KBM-7 (cell line): ENCODE measurements at regions not wholly inside any gene's neighbourhood (a gene's known extent, or its start where the extent isn't known, plus 50 kb on each side); places are given as distances from the start of the nearest gene placed in this dataset.
A peak's percentile ranks its signal among the peaks of the same experiment; 100 is the strongest.

Source experiments
- DNase-seq: peaks from one replicate; pipeline ENCODE4 v3.0.0-alpha.2; 2015
- in situ Hi-C: fragments of 300-500 bp; cut with MboI; formaldehyde crosslinking; loops from 2 replicates; pipeline ENCODE4 v1.14.3; 2020; ENCODE audit warnings: low sequenced_read_pairs, low pct_unique_long_range_greater_than_20kb, mixed read lengths

DNA sequence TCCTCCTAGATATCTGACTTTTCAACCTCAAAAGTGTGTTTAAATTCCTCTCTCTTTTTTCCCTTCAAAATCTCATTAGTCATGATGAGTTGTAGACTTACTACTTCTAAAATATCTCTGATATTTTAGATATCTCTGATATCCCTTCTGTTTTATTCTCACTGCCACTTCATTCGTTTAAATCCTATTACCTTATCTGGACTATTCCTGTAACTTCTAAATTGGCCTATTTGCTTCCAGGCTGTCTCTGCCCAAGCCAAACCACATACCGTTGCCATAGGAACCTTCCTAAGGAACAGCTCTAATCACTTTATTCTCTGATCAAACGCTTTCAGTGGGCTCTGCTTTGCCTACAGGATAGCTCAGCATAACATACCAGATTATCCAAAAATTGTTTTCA, 333.1 kb upstream of the CHRM3 start:
- in situ Hi-C loops = no loop called here
- no peak for DNase-seq

DNA sequence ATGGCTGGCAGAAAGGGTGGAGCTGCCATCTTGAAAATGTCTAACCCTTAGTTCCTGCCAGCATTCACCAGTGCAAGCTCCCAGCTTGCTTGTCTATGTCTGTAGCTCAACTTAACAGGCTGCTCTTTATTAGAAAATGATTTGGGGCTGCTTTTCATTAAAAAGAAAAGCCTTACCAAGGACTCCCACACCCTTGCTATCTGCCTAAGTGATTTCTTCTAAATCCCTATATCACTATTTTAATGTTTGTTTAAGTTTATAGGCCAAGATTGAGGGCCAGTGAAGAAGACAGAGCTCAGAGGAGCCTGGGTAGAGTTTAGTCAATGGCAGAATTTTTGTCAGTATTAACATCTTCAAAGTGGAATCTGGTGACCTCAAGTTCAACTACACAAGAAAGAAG, 336.8 kb upstream of the CHRM3 start:
- in situ Hi-C loops = no loop called here
- no peak for DNase-seq

DNA sequence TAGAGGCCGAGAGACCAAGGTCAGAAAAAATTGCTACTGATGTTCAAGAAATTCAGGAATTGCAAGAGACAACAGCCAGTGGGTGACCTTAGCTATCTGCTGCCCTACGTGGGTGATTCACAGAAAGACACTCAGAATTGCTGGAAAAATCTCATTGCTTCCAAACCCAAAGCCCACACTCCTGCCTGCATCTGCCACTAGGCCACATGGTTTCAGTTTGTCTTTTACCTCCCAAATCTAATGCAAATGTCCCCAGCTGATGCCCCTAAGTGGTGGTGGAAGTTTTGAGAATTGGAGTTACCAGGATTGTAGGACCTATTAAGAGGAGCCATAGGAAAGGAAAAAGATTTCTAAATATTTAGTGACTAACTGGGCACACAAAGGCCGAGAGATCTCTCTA, 341.5 kb upstream of the CHRM3 start:
- in situ Hi-C loops = no loop called here
- no peak for DNase-seq

DNA sequence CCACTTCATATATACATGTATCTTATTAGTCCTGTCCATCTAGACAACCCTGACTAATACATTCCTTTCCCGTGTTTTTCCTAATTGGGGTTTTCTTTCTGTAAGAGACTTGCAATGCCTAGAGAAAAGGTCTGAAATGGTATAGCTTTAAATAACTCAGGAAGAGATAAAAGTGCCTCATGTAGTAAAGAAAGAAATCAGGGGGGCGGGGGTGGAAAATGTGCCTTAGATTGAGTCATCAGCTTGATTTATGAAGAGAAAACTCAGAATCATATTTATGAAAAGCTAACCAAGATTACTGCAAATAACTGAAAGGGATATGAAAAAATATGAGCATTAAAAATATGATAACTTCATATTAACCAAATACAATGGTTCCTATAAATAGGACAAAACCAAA, 345.8 kb upstream of the CHRM3 start:
- DNase-seq = no peak
- in situ Hi-C loops = no loop called here

DNA sequence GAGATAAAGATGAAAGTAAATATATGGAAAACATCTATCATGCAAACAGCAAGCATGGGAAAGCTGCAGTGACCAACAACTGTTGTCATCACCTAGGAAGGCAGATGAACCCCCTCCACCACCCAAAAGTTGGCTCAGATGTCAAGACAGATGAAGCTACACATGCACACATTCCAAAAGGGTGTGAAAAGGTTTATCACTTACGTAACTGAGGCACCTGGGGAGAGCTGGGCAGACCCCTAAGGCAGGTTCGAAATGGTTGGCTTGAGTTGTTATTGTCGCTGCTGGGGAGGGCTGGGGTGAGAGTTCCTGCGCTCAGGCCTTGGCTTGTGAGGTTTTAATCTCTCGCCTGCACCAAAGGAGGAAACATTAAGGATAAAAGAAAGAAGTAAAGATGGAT, 355.1 kb upstream of the CHRM3 start:
- in situ Hi-C loops = no loop called here
- DNase-seq = no peak

DNA sequence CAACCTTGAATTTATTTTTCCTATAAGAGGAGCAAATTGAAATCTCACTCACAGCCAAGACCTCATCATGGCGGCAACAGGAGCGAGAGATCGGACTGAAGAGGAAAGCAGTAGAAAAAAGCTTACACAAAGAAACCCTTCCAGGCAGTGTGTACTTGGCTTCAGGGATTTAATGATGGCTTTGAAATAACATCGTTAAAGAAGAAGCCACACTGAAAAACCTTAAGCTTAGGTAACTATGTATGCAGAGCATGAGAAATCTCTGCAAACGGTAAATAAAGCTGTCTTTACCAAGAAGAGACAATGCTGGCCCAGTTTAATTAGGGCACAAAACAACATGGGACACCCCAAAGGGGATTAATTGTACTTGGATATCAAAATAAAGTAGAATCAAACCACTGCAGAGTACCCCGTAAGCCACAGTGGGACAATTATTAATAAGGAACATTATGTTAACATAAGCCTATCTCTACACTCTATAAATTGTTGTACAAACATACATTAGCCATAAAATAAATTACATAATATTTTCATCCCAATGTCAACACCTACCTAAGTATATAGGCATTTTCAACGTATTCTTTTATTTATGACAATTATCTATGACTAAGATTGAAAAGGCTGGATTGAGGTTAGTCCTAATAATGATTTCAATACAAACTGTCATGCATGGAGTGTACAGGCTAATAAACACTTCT, 360.2 kb upstream of the CHRM3 start:
- in situ Hi-C loops = no loop called here
- DNase-seq = no peak

DNA sequence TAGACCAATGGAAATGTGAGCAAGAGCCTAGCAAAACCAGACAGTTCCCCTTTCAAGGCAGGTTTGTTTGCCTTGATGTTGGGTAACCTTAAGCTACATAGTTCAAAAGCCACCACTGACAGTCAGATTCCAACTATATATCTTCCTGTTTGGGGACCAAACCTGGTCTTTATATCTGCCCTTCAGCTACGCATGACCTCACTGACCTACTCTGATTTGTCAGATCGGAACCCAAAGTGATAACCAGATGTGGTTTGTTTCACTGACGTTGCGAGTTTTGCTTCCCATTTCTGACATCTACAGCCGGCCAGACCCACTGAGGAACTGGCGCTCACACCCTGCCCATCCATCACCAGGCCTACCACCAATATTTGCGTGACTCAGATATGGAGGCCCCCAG, 361.1 kb upstream of the CHRM3 start:
- in situ Hi-C loops = no loop called here

DNA sequence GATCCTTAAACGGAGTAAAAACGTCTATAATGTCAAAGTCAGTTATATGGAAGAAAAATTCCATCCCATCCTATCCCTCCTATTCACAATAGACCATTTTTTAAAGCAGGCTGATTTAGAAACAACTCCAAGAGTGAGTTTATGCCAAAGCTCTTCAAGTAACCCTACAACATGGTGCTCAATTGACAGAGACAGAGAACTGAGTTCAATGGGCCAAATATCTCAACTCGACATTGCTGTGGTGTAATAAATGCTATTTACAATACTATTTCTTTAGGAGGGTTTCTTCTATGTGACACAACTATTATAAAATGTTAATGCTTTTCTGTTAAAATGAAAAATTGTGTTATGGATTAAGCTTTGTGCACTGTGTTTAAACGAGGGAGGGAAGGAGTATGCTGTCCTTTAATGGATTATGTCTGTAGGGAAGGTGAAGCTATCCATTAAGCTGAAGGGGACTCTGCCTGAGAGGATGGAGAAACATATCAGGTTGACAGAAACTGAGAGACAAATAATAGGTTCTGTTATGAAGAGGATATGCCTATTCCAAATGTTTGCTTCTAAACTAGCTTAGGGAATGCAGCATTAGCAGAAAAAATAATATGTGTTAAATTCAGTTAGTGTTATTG, 362.5 kb upstream of the CHRM3 start:
- in situ Hi-C loops = no loop called here

More for the DNA sequence above, 361.1 kb upstream of the CHRM3 start:
- peak; percentile 49 for DNase-seq

DNA sequence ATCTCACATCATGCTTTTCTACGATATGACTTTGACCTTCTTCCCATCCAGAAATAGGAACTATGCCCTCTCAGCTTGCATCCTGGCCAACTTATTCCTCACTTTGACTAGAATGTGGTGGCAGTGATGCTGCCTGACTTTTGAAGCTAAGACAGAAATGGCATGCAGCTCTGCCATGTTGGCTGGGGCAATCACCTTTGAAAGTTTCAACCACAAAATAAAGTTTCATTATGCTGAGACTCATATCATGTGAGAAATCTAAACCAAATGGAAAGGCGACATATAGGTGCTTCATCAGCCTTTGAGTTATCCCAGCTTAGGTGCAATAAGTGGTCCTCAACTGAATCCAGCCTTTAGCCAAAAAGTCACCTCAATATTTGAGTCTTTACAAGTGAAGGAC, 370.0 kb upstream of the CHRM3 start:
- DNase-seq = no peak
- in situ Hi-C loops = no loop called here

More for the DNA sequence above, 362.5 kb upstream of the CHRM3 start:
- DNase-seq = no peak

DNA sequence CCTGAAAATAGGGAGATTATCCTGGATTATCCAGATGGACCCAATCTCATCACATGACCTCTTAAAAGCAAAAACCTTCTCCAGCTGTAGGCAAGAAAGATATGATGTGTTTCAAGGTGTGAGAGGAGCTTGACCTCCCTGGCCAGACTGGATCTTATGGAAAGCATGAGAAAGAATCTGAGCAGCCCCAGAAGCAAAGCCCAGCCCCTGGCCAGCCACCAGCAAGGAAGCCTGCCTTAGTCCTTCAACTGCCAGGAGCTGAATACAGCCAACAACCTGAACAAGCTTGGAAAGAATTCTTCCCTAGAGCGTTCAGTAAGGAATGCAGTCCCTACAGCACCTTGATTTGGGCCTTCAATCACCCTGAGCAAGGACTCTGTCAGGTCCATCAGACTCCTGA, 375.0 kb upstream of the CHRM3 start:
- DNase-seq = no peak
- in situ Hi-C loops = no loop called here

DNA sequence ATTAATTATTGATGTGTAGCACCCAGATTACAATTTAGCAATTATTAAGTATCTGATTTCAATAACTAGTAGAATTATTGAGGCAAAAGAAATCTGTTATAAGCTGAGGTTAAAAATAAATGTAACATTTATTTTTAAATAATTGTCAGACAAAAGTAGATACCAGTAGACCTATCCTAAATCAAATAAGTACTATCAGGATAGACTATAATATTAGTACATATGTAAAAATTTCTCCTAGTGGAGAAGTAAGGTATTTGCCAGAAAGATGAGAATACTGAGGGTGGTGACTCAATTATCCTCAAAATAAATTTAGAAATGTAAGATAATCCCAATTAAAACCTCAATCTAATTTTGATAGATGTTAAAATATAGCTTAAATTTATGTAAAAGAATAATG, 377.8 kb upstream of the CHRM3 start:
- DNase-seq = no peak
- in situ Hi-C loops = no loop called here

DNA sequence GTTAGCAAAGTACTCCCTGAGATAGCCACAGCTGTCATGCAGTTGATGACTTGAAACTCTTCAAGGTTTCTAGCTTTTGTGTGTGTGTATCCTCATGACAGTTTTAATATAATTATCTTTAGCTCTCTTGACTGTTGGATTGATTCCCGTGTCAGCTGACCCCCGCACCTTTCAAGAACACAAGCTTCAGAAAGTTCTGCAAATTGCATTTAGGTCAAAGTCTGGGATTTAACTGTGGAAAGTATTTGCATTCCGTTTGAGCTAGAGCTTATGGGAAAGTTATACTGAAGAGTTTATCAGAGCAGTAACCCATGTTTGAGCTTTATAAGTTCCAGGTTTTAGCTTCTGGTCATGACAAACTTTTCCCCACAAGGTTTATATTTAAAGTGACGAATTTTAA, 380.1 kb upstream of the CHRM3 start:
- in situ Hi-C loops = no loop called here
- no peak for DNase-seq

DNA sequence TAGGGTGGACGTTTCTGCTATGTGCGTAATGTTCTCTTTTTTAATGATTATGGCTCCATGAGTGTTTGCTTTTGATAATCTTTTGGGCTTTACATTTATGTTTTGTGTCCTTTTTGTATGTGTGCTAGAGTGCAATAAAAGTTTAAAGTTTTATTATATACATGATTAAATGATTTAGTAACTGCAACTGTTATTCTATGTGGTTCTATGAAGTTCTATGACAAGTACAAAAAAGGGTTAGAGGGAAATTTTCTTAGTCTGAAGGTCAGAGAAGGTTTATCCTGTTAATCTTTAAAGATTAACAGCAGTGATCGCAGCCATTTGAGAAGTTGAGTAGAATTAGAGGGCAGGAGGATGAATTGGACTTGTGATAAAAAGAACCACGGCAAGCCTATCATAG, 386.4 kb upstream of the CHRM3 start:
- in situ Hi-C loops = no loop called here
- DNase-seq = no peak

DNA sequence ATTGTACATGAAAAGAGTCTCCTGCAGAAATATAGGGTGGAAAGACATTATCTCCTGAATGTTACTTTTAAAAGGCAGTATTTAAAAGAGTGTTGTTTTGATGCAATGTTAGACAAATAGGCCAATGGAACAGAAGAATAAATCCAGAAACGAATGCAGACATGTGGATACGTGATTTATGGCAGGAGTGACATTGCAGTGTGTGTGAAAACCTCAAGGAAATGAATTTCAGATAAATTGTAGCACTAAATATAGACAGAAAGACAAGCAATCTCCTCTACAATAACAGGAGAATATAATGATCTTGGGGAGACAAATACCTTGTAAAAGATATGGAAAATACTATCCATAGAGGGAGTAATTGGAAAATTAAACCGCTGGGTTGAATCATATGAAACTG, 387.8 kb upstream of the CHRM3 start:
- no peak for DNase-seq
- in situ Hi-C loops = no loop called here

DNA sequence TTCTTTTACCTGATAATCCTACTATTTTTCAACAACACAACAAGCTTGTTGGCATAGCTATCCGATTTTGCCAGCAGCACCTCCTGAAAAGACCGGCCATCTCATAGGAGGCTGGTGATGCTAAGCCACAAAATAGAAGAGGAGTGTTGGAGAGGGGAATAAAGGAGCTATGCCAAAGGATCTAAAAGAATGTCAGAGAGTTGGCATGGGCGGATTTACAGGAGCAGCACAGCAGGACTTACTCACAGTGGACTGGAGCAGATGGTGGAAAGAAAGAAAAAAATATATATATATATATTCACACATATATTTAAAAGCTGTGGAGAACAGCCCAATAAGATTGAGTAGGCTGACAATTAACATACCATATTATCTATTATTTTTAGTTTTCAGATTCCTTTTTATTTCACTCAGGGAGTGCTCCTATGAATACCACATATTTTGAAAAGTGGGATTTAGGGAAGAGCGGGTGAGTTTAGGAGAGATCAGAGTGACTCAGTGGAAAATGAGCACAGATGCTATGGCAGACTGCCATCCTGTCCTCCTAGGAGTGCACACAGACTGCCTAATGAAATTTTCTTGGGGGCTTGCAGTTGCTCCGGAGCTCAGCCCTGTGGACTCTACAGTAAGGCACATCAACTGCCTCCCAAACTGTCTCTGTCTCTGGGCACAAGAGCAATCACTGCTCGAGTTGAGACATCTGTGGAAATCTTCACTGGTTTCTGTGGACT, 394.4 kb upstream of the CHRM3 start:
- in situ Hi-C loops = no loop called here
- no peak for DNase-seq

DNA sequence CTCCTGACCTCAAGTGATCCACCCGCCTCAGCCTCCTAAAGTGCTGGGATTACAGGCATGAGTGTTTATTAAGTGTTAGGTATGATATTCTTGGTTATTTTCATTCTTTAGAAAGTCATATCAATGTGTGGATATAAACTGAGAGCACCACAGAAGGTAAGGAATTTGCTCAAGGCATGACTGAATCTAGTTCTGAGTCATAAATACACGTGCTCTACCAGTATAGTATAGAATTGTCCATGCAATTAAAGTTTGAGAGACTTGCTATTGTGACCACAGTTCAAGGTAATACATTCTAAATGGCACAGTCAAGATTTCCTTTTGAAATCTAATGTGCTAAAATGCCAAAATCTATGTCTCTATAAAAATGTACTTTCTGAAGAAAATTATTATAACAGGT, 401.1 kb upstream of the CHRM3 start:
- in situ Hi-C loops = no loop called here

DNA sequence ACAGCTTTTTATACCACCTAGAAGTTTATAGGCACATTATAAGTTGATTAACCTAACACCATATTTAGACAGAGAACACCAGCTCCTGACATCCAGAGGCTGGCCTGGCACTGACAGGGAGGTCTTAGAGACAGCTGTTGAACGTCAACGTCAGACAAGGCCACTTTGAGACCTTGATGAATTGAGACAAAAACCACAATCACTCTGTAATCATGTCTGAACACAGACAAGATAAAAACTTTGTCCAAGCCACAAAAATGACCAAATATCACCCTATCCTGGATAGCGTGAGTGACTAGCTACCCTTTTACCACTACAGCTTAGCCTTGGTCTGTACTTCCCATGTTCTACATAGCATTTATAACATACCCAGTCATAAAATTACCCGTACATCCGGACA, 403.6 kb upstream of the CHRM3 start:
- DNase-seq = no peak
- in situ Hi-C loops = no loop called here

More for the DNA sequence above, 401.1 kb upstream of the CHRM3 start:
- no peak for DNase-seq

DNA sequence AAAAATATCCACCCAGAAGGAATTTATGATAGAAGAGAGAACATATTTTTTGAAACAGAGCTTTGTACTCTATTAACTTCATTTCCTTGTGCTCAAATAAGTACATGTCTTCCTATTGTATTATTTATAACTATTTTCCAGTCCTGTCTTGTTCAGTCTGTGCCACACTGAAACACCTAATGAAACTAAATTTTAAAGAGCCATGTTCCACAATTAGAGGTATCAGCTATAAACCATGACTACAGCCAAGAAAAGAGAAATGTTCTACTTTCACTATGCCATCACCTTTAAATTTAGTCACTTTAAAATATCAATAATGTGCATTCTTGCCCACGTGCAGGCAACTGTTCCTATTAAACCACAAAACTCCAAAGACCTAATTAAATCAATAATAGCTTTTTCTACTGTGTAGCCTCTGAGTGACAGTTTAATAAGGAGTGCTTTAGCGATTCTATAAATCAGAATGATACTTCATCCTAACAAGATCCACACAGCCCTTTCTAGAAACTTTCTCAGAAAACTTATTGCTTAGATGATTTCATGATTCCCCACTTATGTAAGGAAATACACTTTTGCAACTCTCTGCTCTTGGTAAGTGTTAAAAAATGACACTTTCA, 404.9 kb upstream of the CHRM3 start:
- in situ Hi-C loops = no loop called here
- DNase-seq = no peak

DNA sequence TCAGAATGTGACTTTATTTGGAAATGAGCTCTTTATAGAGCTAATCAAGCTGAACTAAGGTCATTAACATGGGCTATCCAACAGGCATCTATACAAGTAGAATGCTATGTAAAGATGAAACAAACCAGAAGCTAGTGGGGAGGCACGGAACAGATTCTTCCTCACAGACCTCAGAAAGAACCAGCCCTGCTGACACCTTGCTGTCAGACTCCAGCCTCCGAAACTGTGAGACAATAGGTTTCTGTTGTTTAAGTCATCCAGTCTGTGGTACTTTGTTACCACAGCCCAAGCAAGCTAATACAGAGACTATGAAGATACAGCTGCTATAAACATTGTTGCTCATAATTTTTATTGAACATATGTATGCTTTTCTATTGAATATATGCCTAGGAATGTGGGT, 406.3 kb upstream of the CHRM3 start:
- DNase-seq = no peak
- in situ Hi-C loops = no loop called here

DNA sequence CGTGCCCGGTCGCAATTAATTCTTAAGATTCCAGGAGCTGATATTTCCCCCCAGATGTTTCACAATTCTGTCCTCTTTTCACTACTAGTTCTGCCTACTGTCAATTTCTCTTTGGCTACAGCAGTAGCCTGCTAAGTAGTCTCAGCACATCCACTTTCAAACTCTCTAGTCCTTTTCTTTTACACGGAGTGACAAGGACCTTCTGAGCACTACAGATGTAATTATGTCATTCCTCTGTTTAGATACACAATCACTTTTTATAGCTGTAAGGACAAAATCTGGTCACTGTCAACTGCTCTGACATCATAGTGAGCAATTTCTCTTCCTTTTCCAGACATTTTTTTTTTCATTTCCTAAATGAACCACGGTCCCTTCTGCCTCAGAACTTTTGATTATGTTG, 421.7 kb upstream of the CHRM3 start:
- in situ Hi-C loops = no loop called here
- no peak for DNase-seq
